ENCODE measurements at regions not wholly inside any gene's neighbourhood (a gene's known extent, or its start where the extent isn't known, plus 50 kb on each side); places are given as distances from the start of the nearest gene placed in this dataset.
"Not testable (repeated sequence)": the region's sequence is repeated elsewhere in the genome, so short reads cannot be mapped to it uniquely, and the experiment has no call there.

DNA sequence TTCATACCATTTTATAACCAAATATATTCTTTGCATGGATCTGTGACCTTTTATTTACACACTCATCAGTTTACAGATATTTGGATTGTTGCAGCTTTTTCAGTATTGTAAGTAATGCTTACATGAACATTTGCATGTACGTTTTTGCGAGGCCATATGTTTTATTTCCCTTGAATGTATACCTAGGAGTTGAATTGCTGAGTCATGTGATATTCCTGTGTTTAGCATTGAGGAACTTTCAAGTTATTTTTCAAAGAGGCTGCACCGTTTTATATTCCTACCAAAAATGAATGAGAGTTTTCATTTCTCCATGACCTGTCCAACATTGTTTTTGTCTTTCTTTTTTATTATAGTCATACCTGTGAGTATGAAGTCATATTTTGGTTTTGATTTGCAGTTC, 392.1 kb downstream of the CNTNAP4 start:
- ChIA-PET POLR2A (no interaction called here), CTCF (no interaction called here)
- Mint-ChIP-seq H3K4me1 (no peaks in the 10 kb centered on the region), H3K36me3 (ENCODE audit: low read depth) (no peaks in the 10 kb centered on the region), H3K9me3 (no peaks in the 10 kb centered on the region), H3K4me3 (no peak overlapping the region), H3K27ac (no peak overlapping the region), H3K27me3 (no peaks in the 10 kb centered on the region)
- no peak for DNase-seq

DNA sequence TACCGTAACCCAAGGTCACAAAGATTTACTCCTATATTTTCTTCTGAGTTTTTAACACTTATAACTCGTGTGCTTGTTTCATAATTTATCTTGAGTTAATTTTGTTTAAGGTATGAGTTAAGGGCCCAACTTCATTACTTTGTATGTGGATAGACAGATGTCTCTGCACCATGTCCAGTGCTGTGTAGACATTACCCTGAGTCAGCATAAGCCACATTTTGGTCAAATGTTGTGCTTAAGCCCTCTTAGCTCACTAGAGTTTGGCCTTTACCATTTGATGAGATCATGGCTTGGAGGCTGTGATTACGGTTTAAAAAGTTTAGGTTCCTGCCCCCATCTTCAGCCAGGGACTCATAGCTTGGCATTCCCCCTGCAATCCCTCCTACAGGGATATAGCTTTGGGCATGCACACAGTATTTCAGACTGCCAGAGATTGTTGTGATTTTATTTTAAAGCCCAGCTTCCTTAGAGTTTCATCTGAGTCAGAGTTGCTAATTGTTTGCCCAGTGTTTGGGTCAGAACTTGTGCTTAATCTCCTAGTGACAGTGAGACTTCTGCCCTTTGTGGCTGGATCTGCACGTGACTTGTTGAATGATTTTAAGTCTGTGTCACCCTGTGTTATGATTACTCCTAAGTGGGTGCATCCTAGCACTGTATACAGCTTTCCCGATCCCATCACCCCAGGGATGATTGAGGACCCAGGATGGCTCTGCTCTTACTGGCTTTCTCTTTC, 393.1 kb downstream of the CNTNAP4 start:
- Mint-ChIP-seq H3K27me3 (no peaks in the 10 kb centered on the region), H3K4me3 (no peak overlapping the region), H3K36me3 (ENCODE audit: low read depth) (no peaks in the 10 kb centered on the region), H3K9me3 (no peaks in the 10 kb centered on the region), H3K4me1 (no peaks in the 10 kb centered on the region), H3K27ac (no peak overlapping the region)
- POLR2A ChIA-PET, result no interaction called here
- no peak for DNase-seq
- CTCF ChIA-PET, result no interaction called here

DNA sequence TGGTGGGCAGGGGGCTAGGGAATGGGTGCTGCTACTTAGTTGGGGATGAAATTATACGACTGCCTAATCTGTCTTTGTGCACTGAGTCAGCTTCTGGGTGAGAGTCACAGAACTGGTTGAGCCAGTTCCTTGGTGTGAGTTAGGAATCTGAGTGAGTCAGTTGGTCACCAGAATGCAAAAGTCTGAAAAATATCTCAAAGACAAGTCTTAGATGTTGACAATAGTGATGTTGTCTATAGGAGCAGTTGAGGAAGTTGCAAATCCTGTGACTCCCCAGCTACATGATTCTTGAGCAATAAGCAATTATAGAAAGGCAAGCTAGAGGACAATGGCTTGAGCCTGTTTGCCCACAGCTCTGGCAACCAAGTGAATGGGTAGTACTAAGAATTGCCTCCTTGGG, 399.2 kb downstream of the CNTNAP4 start:
- no peak overlapping the region for H3K4me3 Mint-ChIP-seq
- no peak for DNase-seq
- ChIA-PET POLR2A (no interaction called here), CTCF (no interaction called here)
- no peaks in the 10 kb centered on the region for H3K36me3 Mint-ChIP-seq (ENCODE audit: low read depth)
- no peaks in the 10 kb centered on the region for H3K27me3 Mint-ChIP-seq
- no peaks in the 10 kb centered on the region for H3K9me3 Mint-ChIP-seq
- no peaks in the 10 kb centered on the region for H3K4me1 Mint-ChIP-seq
- no peak overlapping the region for H3K27ac Mint-ChIP-seq

GRCh38 chr16:76681296-76681695, 404.1 kb downstream of the CNTNAP4 start:
- Mint-ChIP-seq H3K36me3 (ENCODE audit: low read depth) (no peaks in the 10 kb centered on the region), H3K4me3 (no peak overlapping the region), H3K4me1 (no peaks in the 10 kb centered on the region), H3K27me3 (no peaks in the 10 kb centered on the region), H3K9me3 (no peaks in the 10 kb centered on the region), H3K27ac (no peak overlapping the region)
- DNase-seq, result no peak
- POLR2A ChIA-PET, result no interaction called here
- CTCF ChIA-PET, result no interaction called here

DNA sequence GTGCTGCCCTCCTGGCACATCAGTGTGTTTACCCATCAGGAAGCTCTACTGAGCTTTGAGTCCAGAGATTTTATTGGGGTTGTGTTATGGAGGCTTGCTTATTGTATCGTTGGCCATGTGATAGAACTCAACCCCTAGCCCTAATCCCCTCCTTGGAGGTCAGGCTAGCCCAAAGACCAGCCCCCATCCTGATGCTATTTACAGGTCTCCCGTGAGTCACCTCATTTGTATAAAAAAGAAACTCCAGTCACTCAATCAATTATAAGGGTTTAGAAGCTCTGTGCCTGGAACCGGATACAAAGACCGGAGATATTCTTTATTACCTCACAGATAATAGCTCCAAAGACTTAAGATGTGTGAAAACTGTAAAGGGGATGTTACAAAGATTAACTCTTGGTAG, 405.9 kb downstream of the CNTNAP4 start:
- Mint-ChIP-seq H3K4me3 (no peak overlapping the region), H3K27me3 (no peaks in the 10 kb centered on the region), H3K9me3 (no peaks in the 10 kb centered on the region), H3K36me3 (ENCODE audit: low read depth) (no peaks in the 10 kb centered on the region), H3K4me1 (no peaks in the 10 kb centered on the region), H3K27ac (no peak overlapping the region)
- DNase-seq, result no peak
- CTCF ChIA-PET, result no interaction called here
- POLR2A ChIA-PET, result no interaction called here

DNA sequence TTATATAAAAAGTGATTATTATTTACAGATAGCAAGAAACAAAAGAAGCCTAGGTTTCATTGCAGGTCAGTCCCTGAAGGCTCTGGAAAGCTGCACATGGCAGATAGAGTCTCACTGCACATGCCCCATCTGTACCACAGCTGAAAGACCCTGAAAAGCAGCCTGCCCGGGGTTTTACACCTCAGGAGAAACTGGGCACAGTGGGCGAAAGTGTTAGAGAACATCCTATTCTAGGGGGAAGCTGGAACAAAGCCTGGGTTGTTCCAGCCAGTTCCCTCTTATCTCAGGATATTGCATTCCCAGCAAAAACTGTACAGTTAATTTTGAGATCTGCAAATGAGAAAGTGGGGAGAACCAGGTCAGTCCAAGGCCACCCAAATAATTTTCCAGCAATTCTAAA, 419.7 kb downstream of the CNTNAP4 start:
- POLR2A ChIA-PET, result no interaction called here
- CTCF ChIA-PET, result no interaction called here
- H3K36me3 Mint-ChIP-seq (ENCODE audit: low read depth), result no peaks in the 10 kb centered on the region

DNA sequence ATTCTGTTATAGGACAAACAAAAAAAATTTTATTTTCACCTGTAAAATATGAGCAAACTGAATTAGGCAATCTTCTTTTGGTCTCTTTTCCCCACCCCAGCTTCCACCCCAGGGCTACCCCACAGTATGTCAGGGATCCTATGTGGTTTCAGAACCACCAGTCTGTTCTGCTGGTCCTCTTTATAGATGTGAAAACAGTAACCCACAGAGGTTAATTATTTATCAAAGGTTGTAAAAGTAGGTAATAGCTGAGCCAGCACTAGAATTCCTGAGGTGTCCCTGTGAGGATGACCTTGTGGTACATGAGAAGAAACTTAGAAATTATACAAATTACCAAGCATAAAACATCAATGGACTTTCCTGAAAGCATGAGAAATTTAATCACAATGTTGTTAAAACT, 428.7 kb downstream of the CNTNAP4 start:
- no peaks in the 10 kb centered on the region for H3K36me3 Mint-ChIP-seq (ENCODE audit: low read depth)
- no peak for DNase-seq
- no peaks in the 10 kb centered on the region for H3K4me1 Mint-ChIP-seq
- peaks cover 4% of the 10 kb centered on the region for H3K9me3 Mint-ChIP-seq
- CTCF ChIA-PET, result no interaction called here
- no peaks in the 10 kb centered on the region for H3K27me3 Mint-ChIP-seq
- POLR2A ChIA-PET, result no interaction called here
- H3K4me3 Mint-ChIP-seq, result no peak overlapping the region
- no peak overlapping the region for H3K27ac Mint-ChIP-seq

More for the DNA sequence above, 419.7 kb downstream of the CNTNAP4 start:
- H3K27ac Mint-ChIP-seq, result no peak overlapping the region
- no peak overlapping the region for H3K4me3 Mint-ChIP-seq
- no peak for DNase-seq
- H3K9me3 Mint-ChIP-seq, result peaks cover 3% of the 10 kb centered on the region
- no peaks in the 10 kb centered on the region for H3K4me1 Mint-ChIP-seq
- no peaks in the 10 kb centered on the region for H3K27me3 Mint-ChIP-seq

DNA sequence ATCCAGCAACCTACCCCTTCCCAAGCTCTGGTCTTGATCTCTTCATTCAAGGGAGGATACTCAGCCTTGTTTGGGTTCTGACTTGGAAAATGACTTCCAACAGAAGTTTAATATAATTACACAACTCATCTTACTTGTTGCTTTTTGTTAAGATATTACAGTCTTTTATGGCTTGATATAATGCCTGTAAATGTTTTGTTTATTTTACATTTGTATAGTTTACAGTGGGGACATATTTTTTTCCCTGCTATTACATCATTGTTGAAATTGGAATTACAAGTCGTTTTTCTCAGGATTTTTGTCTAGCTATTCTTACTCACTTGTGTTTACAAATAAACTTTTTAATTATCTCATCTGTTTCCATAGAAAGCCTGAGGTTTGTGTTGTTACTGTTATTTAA, 436.0 kb downstream of the CNTNAP4 start:
- H3K4me1 Mint-ChIP-seq, result no peaks in the 10 kb centered on the region
- H3K27ac Mint-ChIP-seq, result no peak overlapping the region
- no peak for DNase-seq
- peaks cover 10% of the 10 kb centered on the region for H3K9me3 Mint-ChIP-seq
- POLR2A ChIA-PET, result no interaction called here
- H3K36me3 Mint-ChIP-seq (ENCODE audit: low read depth), result no peaks in the 10 kb centered on the region
- no peak overlapping the region for H3K4me3 Mint-ChIP-seq
- H3K27me3 Mint-ChIP-seq, result no peaks in the 10 kb centered on the region
- CTCF ChIA-PET, result no interaction called here

DNA sequence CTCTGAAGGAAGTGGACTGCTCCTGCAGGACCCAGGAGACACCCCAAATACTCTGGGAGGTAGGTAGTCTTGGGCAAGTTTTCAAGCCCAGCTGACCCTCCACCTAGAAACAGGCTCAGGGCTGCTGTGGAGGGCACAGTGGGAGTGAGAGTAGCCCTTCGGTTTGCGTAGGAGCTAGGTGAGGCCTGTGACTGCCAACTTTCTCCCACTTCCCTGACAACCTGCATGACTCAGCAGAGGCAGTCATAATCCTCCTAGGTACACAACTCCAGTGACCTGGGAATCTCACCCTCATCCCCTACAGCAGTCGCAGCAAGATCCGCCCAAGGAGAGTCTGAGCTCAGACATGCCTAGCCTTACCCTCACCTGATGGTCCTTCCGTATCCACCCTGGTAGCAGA, 439.1 kb downstream of the CNTNAP4 start:
- H3K27ac Mint-ChIP-seq; H3K4me1 Mint-ChIP-seq; DNase-seq; POLR2A ChIA-PET; H3K36me3 Mint-ChIP-seq (ENCODE audit: low read depth); H3K27me3 Mint-ChIP-seq; H3K4me3 Mint-ChIP-seq; CTCF ChIA-PET: not testable (repeated sequence)
- peaks cover 14% of the 10 kb centered on the region for H3K9me3 Mint-ChIP-seq

- no peak for DNase-seq
- H3K27me3 Mint-ChIP-seq, result no peaks in the 10 kb centered on the region
- H3K4me3 Mint-ChIP-seq, result no peak overlapping the region
- H3K36me3 Mint-ChIP-seq (ENCODE audit: low read depth), result no peaks in the 10 kb centered on the region
- CTCF ChIA-PET, result no interaction called here
- H3K9me3 Mint-ChIP-seq, result peaks cover 12% of the 10 kb centered on the region
- POLR2A ChIA-PET, result no interaction called here
- H3K4me1 Mint-ChIP-seq, result no peaks in the 10 kb centered on the region
- H3K27ac Mint-ChIP-seq, result no peak overlapping the region
Measured at GRCh38 chr16:76724181-76724580, 447.0 kb downstream of the CNTNAP4 start.

- no peaks in the 10 kb centered on the region for H3K27me3 Mint-ChIP-seq
- no peak overlapping the region for H3K4me3 Mint-ChIP-seq
- POLR2A ChIA-PET, result no interaction called here
- no peaks in the 10 kb centered on the region for H3K36me3 Mint-ChIP-seq (ENCODE audit: low read depth)
- H3K4me1 Mint-ChIP-seq, result no peaks in the 10 kb centered on the region
- no peak overlapping the region for H3K27ac Mint-ChIP-seq
- DNase-seq, result no peak
- CTCF ChIA-PET, result no interaction called here
- peaks cover 13% of the 10 kb centered on the region for H3K9me3 Mint-ChIP-seq
Measured at GRCh38 chr16:76729525-76729924, 452.3 kb downstream of the CNTNAP4 start.

- CTCF ChIA-PET, result no interaction called here
- no peaks in the 10 kb centered on the region for H3K27me3 Mint-ChIP-seq
- H3K27ac Mint-ChIP-seq, result no peak overlapping the region
- peaks cover 7% of the 10 kb centered on the region for H3K9me3 Mint-ChIP-seq
- POLR2A ChIA-PET, result no interaction called here
- no peaks in the 10 kb centered on the region for H3K4me1 Mint-ChIP-seq
- H3K4me3 Mint-ChIP-seq, result no peak overlapping the region
- DNase-seq, result no peak
- H3K36me3 Mint-ChIP-seq (ENCODE audit: low read depth), result no peaks in the 10 kb centered on the region
Measured at GRCh38 chr16:76732894-76733293, 455.7 kb downstream of the CNTNAP4 start.

- ChIA-PET CTCF (no interaction called here), POLR2A (no interaction called here)
- H3K4me3 Mint-ChIP-seq, result no peak overlapping the region
Measured at GRCh38 chr16:76741623-76742022, 449.4 kb upstream of the MON1B start.

GRCh38 chr16:76748461-76749348, 442.3 kb upstream of the MON1B start:
- H3K4me1 Mint-ChIP-seq, result no peaks in the 10 kb centered on the region
- POLR2A ChIA-PET, result no interaction called here
- H3K36me3 Mint-ChIP-seq (ENCODE audit: low read depth), result no peaks in the 10 kb centered on the region
- H3K9me3 Mint-ChIP-seq, result peaks cover 18% of the 10 kb centered on the region
- no peaks in the 10 kb centered on the region for H3K27me3 Mint-ChIP-seq
- CTCF ChIA-PET, result no interaction called here
- H3K4me3 Mint-ChIP-seq, result no peak overlapping the region
- no peak for DNase-seq
- H3K27ac Mint-ChIP-seq, result no peak overlapping the region

More at GRCh38 chr16:76741623-76742022, 449.4 kb upstream of the MON1B start:
- no peak for DNase-seq
- H3K9me3 Mint-ChIP-seq, result peaks cover 13% of the 10 kb centered on the region
- H3K36me3 Mint-ChIP-seq (ENCODE audit: low read depth), result no peaks in the 10 kb centered on the region
- no peaks in the 10 kb centered on the region for H3K27me3 Mint-ChIP-seq
- H3K4me1 Mint-ChIP-seq, result no peaks in the 10 kb centered on the region
- H3K27ac Mint-ChIP-seq, result no peak overlapping the region
